ENCODE measurements at regions not wholly inside any gene's neighbourhood (a gene's known extent, or its start where the extent isn't known, plus 50 kb on each side); places are given as distances from the start of the nearest gene placed in this dataset.

GRCh38 chr5:21432646-21433045 lies 1420.5 kb downstream of the CDH12 start:
- TF ChIP-seq CTCF (IDR thresholded peaks at IDR 0.05), result no peak
- no peak for TF ChIP-seq POLR2A (IDR thresholded peaks at IDR 0.05)
